Progenitor cell of endocrine pancreas (in vitro differentiated cells): ENCODE measurements at regions not wholly inside any gene's neighbourhood (a gene's known extent, or its start where the extent isn't known, plus 50 kb on each side); places are given as distances from the start of the nearest gene placed in this dataset.
"Not testable (repeated sequence)": the region's sequence is repeated elsewhere in the genome, so short reads cannot be mapped to it uniquely, and the experiment has no call there.

Experiments
- DNase-seq: peaks from one replicate; pipeline ENCODE4 v3.0.0; 2021; ENCODE audit warnings: low spot score; ENCODE audit not compliant: unreplicated experiment
- H3K27ac Mint-ChIP-seq: 2 replicates; pipeline ENCODE4 v1.8.0; 2021; ENCODE audit warnings: mild to moderate bottlenecking, moderate library complexity, mixed read lengths
- H3K27me3 Mint-ChIP-seq: 2 replicates; pipeline ENCODE4 v1.8.0; 2021; ENCODE audit warnings: mixed read lengths
- H3K36me3 Mint-ChIP-seq: 2 replicates; pipeline ENCODE4 v1.8.0; 2022; ENCODE audit warnings: mixed read lengths; ENCODE audit not compliant: insufficient read depth
- H3K4me1 Mint-ChIP-seq: 2 replicates; pipeline ENCODE4 v1.8.0; 2021; ENCODE audit warnings: low read depth, mixed read lengths
- H3K4me3 Mint-ChIP-seq: 2 replicates; pipeline ENCODE4 v1.8.0; 2021; ENCODE audit warnings: low read depth, mild to moderate bottlenecking, moderate library complexity, mixed read lengths
- H3K9me3 Mint-ChIP-seq: 2 replicates; pipeline ENCODE4 v1.8.0; 2021; ENCODE audit warnings: low read depth, mixed read lengths
- CTCF ChIP-seq: fragments of 200-600 bp; sonication (generic); IDR thresholded peaks from one replicate; pipeline ENCODE4 v1.5.0; 2021; ENCODE audit warnings: antibody characterized with exemption, mild to moderate bottlenecking; ENCODE audit not compliant: unreplicated experiment

- H3K4me1 Mint-ChIP-seq: peaks cover 12% of the 10 kb centered on the region
- no peak for DNase-seq
- peaks cover 4% of the 10 kb centered on the region for H3K9me3 Mint-ChIP-seq
- TF ChIP-seq CTCF: no peak
- no peak overlapping the region for H3K4me3 Mint-ChIP-seq
- no peak overlapping the region for H3K27ac Mint-ChIP-seq
- H3K36me3 Mint-ChIP-seq: peaks cover 13% of the 10 kb centered on the region
- H3K27me3 Mint-ChIP-seq: no peaks in the 10 kb centered on the region
These were observed 54.9 kb upstream of the PDE3B start for GRCh38 chr11:14588681-14589080.

GRCh38 chr11:14589421-14589820 lies 54.2 kb upstream of the PDE3B start:
- Mint-ChIP-seq H3K36me3 (peaks cover 13% of the 10 kb centered on the region), H3K27ac (no peak overlapping the region), H3K4me3 (no peak overlapping the region), H3K4me1 (peaks cover 9% of the 10 kb centered on the region), H3K9me3 (peaks cover 4% of the 10 kb centered on the region), H3K27me3 (no peaks in the 10 kb centered on the region)
- TF ChIP-seq CTCF: no peak
- DNase-seq: no peak

GRCh38 chr11:14591046-14591445 lies 52.6 kb upstream of the PDE3B start:
- H3K4me1 Mint-ChIP-seq, H3K4me3 Mint-ChIP-seq, H3K9me3 Mint-ChIP-seq, H3K27me3 Mint-ChIP-seq, H3K27ac Mint-ChIP-seq, DNase-seq: not testable (repeated sequence)
- peaks cover 16% of the 10 kb centered on the region for H3K36me3 Mint-ChIP-seq

- Mint-ChIP-seq H3K4me3 (no peak overlapping the region), H3K9me3 (peaks cover 34% of the 10 kb centered on the region), H3K27ac (no peak overlapping the region), H3K4me1 (no peaks in the 10 kb centered on the region), H3K27me3 (no peaks in the 10 kb centered on the region), H3K36me3 (peaks cover 36% of the 10 kb centered on the region)
- no peak for DNase-seq
- TF ChIP-seq CTCF: no peak
These were observed 49.9 kb upstream of the PDE3B start for GRCh38 chr11:14593671-14594070.
